GM18508 (cell line): ENCODE measurements at regions not wholly inside any gene's neighbourhood (a gene's known extent, or its start where the extent isn't known, plus 50 kb on each side); places are given as distances from the start of the nearest gene placed in this dataset.

ENCODE experiments used
- ATAC-seq: cut with Tn5 transposase; IDR thresholded peaks from one replicate; pipeline ENCODE4 v1.9.1; 2021; ENCODE audit warnings: moderate number of reproducible peaks; ENCODE audit not compliant: insufficient read depth, unreplicated experiment

- ATAC-seq, result no peak
Measured at GRCh38 chr15:31151301-31152233, 50.0 kb upstream of the TRPM1 start.

GRCh38 chr15:31153531-31153930 lies 52.0 kb upstream of the TRPM1 start:
- no peak for ATAC-seq

- no peak for ATAC-seq
Measured at GRCh38 chr15:31155151-31155550, 53.6 kb upstream of the TRPM1 start.

GRCh38 chr15:31156226-31156625 lies 54.7 kb upstream of the TRPM1 start:
- no peak for ATAC-seq

GRCh38 chr15:31156808-31157207 lies 55.3 kb upstream of the TRPM1 start:
- no peak for ATAC-seq

GRCh38 chr15:31157644-31158069 lies 56.1 kb upstream of the TRPM1 start:
- ATAC-seq, result no peak

DNA sequence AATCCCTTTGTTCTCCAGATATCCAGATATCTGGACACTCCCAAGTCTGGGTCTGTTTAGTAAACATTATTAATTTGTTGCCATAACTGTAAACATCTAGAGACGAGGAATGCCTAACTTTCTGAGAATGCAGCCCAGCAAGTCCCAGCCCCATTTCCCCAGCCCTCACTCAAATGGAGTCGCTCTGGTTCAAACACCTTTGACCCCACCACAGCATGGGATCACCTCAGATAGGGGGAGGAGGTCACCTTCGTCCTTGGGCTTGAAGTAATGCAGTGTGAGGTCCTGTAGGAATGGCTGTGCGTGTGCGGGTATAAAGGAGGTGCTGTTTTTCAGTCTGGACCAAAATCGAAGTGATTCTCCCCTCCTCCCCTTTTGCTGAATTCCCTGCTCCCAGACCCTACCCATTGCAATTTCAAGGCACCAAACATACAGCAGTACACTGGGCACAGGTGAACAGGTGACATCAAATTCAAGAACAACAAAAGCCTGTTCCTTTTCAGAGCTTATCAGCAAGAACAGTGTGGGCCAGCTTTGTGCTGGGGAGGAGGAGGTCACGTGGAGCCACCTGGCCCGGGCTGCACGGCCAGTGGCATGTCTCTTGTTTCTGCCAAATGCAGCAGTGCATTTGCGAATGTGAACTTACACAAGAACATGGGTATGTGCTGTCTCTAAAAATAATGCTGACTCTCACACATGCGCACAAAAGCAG lies 57.5 kb upstream of the TRPM1 start:
- ATAC-seq, result no peak

DNA sequence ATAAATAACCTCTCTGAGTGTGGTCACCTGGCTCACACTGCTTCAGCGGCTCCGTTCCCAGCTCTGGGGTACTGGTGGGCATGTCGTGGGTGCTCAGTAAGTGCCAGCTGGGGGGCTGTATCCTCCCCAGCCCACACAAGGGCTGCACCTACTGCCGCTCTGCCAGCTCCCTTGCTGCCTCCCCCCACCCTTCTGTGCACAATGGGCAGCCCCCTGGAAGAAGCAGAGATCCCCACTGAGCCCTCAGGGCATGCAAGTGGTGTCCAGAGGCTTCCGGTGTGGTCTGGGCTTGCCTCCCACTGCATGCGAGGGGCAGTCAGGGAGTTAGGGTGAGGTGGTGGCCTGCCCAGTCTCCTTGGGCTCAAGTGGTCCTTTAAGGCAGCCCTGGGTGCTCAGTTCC lies 58.3 kb upstream of the TRPM1 start:
- ATAC-seq, result no peak

DNA sequence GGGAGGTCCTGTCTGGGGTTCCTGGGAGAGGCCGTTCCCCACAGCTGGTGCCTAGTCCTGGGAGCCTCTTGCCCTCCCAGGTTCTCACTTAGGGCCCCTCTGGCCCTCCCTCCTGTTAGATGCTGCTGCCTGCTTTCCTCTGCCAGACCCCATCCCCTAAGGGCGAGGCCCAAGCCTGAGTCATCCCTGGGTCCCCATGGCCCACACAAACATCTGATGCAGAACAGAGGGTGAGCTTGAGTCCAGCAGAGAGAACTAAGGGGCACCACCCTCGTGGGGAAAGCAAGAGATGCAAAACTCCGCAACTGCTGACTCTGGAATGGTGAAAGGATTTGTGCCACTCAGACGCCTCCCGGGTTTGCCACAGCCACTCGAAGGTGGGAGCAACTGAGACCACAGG lies 58.8 kb upstream of the TRPM1 start:
- no peak for ATAC-seq

- ATAC-seq, result no peak
Measured at GRCh38 chr15:31160740-31161495, 59.4 kb upstream of the TRPM1 start.

DNA sequence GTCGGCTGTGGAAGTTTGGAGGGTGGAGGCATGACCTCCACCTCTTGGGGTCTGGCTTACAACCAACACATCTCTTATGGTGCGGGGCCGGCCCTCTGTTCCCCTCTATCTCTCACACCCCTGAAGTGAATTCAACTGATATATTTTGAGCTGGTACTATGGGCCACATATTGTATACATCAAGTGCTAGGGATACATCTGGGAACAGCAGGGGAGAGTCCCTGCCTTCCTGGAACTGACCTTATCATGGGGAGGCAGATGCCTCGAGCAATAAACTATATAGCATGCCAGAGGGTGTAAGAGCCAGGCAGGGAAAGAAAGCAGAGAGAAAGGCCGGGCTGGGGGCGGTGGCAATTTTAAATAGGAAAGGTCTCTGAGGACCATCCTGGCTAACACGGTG lies 60.4 kb upstream of the TRPM1 start:
- ATAC-seq, result no peak

GRCh38 chr15:31162721-31163510 lies 61.4 kb upstream of the TRPM1 start:
- no peak for ATAC-seq

- ATAC-seq, result no peak
Measured at GRCh38 chr15:31163769-31164572, 62.4 kb upstream of the TRPM1 start.

DNA sequence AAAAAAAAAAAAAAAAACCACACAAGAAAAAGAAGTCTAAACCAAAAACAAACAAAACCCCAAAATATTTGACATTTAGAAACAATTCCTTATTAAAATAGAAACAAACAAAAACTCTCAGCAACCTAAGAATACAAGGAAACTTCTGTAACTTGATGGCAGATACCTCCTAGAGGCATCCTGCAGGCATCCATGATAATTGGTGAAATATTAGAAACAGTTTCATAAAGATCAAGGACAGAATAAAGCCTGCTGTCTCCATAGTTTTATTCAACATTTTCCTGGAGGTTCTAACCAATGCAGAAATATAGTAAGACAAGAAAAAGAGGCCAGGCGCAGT lies 63.0 kb upstream of the TRPM1 start:
- no peak for ATAC-seq

GRCh38 chr15:31169558-31169957 lies 68.0 kb upstream of the TRPM1 start:
- no peak for ATAC-seq

DNA sequence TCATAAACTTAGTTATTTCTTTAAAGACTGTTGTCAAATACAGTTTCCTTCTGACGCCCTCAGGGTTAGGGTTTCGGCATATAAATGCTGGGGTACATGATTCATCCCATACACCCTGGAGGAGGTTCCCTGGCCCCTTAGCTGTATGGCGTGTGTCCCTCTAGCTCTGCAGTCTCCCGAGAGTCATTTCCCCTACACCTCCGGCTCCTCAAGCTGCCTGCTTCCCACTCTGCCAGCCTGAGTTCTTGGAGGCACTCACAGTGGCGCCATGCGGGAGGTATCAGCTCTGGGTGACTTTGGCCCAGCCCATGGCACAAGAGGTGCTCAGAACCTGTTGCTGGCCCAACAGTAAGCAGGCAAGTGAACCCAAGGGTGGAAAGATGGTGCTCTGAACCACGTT lies 70.2 kb upstream of the TRPM1 start:
- no peak for ATAC-seq

DNA sequence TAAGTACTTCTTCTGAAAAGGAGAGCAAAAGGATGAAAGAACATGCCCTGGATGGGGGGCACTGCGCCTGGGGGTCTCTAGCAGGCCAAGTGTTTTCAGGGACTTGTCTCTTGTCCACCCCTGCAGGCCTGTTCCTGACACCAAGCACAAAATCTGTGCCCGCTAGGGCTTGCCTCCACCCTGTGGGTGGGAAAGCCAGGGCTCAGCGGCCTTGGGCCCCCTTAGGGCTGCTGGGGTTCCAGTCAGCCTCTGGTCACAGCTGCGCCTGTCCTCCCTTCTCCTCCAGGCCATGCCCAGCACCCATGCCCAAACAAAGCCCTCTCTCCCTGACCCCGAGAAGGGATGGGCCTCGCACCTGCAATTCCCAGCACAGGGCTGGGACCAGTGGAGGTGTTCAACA lies 71.1 kb upstream of the TRPM1 start:
- ATAC-seq, result no peak

DNA sequence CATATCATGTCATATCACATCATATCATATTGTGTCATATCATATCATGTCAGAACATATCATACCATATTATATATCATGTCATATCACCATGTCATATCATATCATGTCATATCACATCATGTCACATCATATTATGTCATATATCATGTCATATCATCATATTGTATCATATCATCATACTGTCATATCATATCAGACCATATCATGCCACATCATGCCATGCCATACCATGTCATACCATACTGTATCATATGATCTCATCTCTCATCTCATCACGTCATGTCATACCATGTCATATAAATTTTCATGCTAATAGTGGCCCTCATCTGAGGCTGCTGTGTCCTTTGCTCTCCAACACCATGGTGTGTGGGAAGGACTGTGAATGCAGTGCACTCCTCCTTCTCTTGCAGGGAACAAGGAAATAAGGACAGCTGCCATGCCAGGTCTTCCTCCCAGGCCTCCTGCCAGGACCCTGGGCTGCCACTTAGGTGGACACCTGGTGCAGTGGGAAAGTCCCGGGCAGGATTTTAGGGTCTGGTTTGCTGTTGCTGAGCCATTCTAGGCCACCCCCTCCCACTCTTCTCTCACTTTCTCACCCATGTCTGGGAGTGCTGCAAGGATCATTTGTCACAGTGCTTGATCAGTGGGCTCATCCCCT lies 72.4 kb upstream of the TRPM1 start:
- no peak for ATAC-seq

DNA sequence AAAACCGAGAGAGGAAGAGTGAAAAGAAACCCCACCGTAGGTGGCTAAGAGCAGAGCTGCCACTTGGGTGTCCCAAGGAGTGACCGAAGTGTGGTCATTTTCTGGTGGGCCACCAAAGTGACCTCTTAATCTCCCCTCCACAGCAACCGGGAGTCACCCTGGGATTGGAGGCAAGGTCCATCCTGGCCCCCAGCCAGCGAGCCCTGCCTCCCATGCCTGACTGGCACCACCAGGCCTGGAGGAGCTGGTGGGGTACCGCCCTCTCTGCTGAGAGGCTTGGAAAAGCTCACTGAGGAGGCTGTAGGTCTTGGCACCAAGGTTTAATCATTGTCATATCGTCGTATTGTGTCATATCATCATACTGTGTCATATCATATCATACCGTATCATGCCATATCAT lies 74.0 kb upstream of the TRPM1 start:
- ATAC-seq, result no peak
